ENCODE measurements at regions not wholly inside any gene's neighbourhood (a gene's known extent, or its start where the extent isn't known, plus 50 kb on each side); places are given as distances from the start of the nearest gene placed in this dataset.

DNA sequence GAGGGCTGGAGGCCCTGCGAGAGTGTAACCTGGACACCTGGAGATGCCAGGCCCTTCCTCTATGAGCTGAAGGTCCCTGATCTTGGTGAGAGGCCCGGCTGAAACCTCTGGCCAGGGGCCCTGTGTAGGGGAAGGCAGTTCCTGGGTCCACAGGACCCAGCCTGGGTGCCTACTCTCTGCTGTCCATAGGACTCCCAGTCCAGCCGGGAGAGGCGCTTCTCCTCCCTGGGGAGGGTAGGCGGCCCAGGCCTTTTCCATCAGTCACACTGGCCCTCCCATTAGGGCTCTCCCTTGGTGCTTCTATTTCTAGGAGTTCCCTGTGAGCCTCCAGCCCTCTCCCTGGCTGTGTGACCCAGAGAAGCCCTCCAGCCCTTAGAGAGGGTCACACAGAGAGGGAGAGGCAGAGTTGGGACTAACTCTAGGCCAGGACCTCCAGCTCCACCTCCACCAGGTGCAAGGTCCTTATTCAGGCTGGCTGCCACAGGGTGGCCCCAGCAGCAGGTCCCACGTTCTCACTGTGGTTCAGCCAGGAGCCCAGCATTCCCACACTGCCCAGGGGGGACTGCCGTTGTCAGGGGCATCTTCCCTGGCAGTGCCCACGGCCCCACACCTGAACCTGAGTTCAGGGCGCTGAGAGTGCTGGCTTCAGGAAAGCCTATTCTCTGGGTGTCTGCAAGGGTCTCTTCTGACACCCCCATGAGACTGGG lies 146.8 kb downstream of the SMAD6 start:
- no peak for DNase-seq (ENCODE audit: low read depth)

DNA sequence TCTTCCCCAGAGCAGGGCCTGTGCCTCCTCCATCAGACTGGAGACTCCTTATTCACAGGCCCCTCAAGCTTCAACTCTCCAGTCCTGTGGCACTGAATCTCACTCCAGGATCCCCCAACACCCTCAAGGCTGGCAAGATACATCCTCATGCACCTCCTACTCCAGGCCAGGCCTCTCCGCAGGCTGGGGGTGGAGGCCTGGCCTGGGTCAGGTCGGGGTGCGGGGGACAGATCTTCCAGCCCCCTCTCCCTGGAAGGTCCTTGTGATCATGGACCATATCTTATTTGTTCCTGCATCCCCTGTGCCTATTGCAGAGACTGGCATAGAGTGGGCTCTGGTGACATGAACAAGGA lies 147.3 kb downstream of the SMAD6 start:
- DNase-seq (ENCODE audit: low read depth): no peak

DNA sequence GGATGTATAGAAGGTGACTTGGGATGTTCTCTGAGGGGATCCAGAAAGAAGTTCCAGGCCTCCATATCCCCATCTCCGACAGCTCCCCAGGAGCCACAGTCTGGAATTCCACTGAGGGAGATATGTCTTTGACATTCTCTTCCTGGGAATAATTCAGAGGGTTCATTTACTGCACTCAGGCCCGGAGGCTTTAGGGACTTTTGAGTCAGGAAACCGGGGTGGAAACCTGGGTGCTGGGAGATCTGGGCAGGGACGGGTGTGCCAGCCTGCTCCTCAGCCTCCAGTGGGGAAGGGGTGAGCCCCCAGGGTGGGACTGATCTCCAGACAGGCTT lies 147.7 kb downstream of the SMAD6 start:
- no peak for DNase-seq (ENCODE audit: low read depth)

DNA sequence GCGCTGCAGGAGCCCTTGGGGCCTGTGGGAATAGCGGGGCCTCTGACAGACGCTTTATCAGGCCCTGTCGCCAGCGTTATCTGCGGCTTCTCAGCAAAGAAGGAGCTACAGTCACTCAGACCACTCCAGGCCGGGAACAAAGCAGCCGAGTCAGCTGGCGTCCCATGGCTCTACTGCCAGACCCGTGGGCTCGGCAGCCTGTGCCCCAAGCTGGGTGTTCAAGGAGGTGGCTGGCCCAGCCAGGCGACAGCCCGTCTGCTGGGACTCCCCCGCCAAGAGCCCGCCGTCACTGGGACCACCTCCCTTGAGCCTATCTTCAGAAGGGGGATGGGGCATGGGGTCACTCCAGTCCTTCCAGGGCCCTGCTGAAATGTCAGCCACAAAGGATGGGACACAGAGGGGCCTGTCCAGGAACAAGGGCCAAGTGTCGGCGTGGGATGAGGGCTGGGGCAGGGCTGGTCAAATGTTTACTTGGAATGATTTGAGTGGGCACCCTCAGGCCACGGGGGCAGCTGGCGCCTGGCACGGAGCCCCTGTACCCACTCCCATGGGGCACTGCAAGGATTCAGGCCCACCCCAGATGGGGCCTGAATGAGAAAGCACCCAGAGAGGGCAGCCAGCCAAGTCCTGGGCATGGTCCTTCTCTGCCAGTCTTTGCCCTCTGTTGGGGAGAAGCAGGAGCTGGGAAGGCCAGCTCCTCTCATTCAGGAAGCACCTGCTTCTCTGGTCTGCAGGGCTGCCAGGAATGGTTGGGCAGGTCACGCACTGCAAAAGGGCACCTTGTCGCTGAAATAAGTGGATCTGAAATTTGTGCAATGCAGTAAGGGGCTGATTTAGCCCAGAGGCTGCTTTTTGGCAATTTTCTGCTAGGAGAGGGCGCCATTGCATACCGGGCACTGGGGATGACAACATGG lies 148.3 kb downstream of the SMAD6 start:
- DNase-seq (ENCODE audit: low read depth): peak; percentile 47

DNA sequence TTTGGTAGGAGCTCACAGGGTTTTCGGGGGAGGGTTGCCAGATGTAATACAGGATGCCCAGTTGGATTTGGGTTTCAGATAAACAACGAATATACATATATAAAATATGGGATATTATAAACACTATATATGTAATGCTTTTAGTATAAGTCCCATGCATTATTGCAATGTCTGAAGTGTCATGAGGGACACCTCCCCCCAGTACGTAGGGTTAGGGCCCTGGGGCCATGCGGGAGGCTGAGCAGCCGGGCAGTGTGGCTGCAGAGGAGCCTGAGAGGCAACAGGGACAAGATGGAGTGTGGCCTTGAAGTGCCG lies 148.9 kb downstream of the SMAD6 start:
- DNase-seq (ENCODE audit: low read depth): no peak

DNA sequence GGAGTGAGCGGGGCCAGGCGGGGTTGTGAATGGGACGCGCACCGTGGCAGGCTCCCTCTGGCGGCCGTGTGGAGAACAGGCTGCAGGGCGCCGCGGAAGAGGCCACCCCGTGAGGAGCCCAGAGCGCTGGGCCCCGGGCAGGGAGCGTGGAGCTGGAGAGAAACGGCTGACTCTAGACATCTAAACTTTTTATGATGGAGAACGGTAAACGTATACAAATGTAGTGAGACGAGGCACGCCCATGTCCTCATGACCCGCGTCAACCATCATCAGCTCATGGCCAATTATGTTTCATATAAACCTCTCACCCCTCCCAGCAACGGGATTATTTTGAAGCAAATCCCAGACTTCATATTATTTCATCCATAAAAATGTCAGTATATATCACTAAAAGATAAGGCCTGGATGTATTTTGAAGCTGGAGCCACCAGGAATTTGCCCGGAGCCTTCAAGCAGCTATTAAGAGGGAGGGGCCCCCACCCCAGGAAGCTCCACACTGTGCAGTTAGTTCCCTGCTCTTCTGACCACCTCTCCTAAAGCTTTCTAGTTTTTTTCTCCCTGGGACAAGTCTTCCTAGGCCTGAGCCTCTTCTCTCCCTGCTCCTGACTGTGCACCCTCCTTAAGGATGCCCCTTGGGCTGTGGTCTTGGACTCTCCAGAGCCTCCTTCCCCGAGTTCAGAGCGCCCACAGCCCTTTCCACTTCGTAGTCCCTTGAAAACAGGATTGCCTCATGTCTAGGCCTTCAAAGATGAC lies 149.5 kb downstream of the SMAD6 start:
- peak; percentile 80 for DNase-seq (ENCODE audit: low read depth)

DNA sequence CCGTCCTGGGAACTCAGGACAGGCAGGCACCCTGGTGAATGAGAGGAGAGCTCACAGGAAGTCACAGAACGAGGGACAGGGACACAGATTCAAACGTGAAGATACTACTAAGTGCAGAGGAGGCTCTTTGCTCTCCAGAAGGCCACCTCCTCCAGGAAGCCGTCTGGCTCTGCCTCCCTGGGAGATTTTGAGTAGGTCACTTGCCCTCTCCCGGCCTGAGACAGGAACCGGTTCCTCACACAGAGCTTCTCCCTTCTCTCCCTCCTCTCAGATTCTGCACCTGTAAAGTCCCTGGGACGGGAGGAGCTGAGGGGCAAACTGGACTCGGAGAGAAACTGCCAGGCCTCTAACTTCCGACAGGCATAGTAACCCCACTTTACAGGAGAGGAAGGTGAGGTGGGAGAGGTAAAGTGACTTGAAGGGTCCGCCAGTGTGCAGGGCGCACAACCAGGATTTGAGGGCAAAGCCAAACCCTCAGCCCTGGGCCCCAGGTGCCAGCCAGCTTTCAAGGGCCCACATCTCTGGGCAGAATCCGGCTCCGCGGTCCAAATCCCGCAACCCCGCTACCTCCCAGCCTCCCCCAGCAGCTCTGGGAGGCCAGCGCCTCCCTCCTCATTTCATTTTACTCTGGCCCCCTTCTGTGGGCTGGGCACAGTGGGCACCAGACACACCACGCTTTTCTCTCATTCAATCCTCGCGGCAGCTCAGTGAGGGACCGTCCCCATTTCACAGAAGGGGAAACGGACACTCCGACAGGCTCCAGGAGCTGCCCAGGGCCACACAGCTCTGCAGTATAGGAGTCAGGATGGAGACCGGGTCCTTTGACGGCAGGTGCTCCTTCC lies 150.2 kb downstream of the SMAD6 start:
- no peak for DNase-seq (ENCODE audit: low read depth)

DNA sequence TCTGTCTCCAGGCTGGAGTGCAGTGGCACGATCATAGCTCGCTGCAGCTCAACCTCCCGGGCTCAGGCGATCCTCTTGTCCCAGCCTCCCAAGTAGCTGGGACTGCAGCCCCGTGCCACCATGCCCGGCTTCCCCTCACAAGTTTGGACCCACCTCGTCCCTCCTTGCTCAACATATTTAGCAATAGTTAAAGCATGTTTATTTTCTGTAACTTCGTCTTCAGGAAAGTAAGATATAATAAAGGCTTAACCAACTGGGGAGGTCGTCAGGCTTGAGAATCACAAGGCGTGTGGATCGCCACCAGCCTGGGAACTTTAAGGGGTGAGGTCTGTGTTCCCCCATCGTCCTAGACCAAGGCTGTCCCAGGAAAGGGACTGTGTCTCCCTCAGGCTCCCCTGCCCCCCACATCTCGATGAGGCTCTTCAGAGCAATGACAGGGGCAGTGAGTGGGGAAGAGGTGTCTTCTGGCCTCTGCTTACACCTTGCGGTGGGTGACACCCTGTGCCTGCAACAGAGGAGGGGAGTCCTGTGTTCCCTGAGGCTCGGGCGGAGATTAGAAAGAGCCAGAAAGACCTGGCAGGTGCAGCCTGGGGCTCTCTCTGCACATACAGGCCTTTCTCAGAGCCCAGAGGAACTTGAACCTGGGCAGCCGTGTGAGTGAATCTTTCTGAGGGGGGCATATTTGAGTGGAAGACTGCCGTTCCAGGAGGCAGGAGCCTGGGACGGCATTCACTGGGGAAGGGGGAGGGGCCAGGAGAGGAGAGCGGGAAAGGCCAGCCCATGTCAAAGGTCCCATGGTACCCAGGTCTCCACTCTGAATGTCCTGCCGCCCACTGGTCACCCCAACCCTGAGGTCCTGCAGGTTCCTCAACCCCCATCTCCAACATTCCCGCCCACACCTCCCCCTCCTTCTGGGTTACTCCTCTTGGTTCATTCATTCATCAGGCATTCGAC lies 152.3 kb downstream of the SMAD6 start:
- DNase-seq (ENCODE audit: low read depth): no peak

DNA sequence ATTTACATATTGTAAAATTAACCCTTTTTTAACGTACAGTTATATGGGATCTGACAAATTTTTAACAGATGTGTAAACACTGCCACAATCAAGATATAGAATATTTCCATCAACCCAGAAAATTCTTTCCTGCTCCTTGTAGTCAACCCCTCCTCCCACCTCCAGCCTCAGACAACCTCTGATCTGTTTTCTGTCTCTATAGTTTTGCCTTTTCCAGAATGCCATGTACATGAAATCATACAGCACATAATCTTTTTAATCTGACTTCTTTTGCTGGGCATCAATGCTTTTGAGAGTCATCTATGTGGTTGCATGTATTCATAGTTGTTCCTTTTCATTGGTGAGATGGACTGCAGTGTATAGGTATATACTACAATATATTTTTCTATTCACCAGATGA lies 153.0 kb downstream of the SMAD6 start:
- DNase-seq (ENCODE audit: low read depth): no peak

DNA sequence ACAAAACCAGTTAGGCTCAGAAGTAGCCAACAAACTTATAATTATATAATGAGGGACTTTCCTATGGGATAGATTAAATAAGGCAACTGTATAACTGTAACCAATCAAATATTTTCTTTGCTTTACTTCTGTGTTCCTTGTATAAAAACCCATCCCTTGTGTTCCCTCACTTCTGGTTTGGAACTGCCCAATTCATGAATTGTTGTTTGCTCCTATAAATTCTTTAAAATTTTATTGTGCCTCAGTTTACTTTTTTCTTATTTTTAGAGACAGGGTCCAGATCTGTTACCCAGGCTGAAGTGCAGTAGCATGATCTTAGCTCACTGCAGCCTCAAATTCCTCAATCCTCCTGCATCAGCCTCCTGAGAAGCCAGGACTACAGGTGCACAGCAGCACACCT lies 155.7 kb downstream of the SMAD6 start:
- DNase-seq (ENCODE audit: low read depth): no peak

DNA sequence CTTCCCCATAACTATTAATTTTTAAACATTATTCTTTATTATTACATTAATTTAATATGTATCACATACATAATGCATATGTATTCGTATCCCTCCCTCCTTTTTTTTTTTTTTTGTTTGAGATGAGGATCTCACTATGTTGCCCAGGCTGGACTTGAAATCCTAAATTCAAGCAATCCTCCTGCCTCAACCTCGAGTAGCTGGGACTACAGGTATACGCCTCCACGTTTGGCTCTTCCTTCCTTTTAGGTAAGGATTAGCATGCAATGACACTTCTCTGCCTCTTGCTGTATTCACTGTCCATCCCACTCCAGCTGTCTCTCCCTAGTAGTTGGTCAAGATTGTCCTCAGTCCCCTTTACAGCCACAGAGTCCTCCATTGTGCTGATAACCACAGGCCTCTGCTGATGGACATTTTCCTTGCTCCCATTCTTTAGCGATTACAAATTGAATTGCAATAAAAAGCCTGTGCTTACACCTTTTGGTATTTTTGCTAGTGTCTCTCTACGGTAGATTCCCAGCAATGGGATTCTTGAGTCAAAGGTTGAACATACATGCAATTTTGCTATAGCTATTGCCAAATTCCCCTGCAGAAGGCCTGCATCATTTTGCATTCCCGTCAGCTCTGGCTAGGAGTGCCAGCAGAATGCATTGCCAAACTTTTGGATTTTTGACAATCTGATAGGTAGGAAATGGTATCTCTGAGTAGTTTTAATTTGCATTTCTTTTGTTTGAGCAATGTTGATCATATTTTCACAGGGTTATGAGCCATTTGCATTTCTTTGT lies 156.6 kb downstream of the SMAD6 start:
- DNase-seq (ENCODE audit: low read depth): no peak

DNA sequence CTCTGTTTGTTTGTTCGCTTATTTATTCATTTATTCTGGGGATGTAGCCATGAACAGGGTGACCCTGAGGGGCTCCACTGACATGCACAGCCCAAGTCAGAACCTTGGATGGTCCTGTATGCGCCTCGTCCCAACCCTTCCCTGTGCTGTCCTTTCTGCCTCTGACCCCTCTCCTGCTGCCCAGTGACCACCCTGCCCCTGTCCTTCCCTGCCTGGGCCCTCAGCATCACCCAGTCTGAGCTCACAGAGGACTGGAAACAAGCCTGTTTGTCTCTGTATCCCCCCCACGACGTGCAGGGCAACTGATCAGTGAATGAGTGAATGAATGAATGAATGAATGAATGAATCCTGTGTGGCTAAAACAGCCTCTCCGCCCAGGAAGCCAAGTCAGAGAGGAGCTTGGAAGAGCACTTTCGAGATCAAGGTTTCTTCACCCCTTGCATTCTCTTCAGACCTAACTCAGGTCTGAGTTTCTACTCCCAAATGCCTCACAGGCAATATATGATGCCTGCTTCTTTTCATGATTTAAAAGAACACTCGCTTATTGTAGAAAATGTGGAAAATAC lies 157.7 kb downstream of the SMAD6 start:
- no peak for DNase-seq (ENCODE audit: low read depth)

DNA sequence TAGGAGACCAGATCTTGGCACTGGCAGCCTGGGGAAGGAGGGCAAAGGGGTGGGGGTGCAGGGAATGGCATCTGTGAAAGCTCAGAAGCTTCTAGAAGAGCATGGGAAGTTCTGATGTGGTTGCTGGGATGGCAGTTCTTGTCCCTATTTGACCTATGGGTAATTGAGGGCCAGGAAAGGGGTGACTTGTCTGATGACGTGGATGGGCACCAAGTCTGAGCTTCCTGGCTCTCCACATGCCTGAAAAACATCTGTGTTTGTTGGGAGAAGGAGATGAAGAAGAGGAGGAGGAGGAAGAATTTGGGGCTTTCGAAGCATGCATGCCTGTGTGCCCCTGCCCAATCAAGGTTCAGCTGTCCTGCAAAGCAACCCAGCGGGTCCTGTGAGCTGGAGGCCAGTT lies 158.8 kb downstream of the SMAD6 start:
- DNase-seq (ENCODE audit: low read depth): no peak

DNA sequence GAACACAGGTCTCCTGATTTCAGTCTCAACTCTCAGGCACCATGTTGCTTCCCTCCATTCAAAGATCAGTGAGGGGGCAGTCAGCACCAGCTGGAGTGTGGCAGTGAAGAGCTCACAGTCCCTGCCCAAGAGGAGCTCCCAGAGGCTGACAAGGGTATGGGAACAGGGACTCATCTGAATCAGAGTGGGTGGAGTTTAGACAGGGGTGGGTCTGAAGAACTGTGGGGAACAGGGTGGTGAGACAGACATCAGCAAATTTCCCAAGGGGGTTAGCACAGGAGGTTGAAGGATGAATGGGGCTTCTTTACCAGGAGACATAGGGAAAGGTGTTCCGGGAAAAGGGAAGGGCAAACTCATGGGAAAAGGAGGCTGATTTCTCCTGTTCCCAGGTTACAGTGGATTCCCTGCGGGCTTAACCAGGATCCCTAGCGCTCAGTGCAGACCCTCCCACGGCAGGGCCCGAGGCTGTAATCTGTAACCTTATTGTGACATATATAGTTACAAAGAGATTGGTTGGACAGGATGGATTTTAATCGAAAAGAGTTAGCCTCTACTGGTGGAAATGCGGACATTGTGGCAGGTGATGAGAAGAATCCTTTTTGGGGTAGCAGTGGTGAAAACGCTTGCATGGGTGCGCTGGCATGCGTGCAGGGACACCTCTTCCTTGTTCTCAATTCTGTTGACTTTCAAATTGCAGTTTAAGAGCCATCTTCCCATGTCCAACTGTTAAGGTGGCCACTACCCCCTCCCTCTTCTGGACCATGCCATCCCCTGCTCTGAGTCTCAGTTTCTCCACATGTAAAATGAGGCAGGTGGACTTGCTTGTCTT lies 160.3 kb downstream of the SMAD6 start:
- no peak for DNase-seq (ENCODE audit: low read depth)

DNA sequence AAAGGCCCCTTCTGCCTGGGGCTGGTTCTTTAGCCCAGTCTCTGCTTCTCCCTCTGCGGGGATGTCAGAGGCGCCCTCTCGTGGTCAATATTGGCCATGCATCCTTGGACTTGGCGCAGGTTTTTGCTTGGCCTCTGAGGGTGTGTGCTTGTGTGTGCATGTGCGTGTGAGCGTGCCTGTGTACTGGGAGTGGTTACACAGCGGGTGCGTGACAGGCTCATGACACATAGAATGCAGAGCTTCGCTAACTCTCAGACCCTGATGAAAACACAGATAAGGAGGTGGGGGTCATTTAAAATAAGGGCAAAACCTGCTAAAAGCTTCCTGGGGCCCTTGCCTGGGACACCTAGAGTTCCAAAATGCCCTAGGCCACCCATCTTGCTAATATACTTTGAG lies 160.9 kb downstream of the SMAD6 start:
- peak; percentile 74 for DNase-seq (ENCODE audit: low read depth)

DNA sequence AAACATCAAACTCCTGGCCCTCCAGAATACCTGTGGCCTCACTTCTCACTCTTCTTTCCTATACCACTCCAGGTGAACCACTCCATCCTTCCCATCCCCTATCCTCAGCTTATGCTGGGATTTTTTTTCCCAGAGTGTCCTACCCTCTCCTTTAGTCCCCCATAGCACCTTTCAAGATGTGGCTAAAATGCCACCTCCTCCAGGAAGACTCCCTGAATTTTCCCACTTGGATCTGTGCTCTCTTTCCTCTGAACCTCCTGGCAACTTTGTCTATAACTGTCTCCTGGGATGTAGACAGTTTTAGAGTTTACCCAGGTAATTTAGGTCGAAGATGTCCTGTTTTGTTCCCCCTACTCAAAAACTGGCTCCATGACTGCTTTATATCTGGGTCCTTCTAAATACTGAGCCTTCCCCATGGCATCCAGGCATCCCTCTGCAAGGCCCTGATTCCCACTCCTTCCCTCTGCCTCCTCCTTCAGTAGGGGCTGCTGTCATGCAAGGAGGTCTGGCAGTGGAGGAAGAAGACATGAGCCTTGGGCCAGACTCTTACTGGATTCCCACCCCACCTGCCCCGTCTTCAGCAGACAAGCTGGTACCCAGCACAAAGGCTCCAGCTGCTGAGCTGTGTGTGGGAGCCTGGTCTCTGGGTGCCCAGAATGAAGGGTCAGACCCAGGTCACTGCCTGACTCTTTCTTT lies 161.5 kb downstream of the SMAD6 start:
- DNase-seq (ENCODE audit: low read depth): no peak

DNA sequence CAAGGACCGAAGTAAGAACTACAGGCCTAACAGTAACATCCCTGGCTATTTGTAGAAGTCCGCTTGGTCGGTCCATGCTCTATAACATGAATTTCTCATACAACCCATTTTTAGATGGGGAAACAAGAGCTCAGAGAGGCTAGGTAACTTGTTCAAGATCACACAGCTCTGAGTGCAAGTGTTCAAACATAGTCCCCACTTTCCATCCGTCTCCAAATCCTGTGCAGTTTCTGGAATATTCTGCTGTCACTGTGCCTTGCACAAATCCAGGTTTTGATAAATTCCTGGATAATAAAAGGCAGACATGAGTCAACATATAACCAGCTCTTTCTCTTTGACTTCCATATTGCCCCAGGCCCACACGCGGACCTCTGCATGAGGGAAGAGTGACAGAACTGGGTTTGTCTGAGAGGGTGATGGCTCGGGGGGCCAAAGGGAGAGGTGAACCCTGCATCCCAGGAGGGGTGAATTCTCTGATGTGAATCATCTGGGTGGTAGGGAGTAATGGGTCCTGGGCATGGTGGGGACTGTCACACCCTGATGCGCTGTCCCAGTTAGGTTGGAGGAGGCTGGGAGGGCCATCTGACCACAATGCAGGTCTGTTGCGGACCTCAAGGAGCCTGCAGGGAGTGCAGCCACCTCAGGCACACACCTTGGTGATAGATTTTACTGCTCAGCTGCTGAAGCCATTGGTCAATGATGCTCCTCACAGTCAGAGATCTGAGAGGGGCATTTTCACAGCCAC lies 162.2 kb downstream of the SMAD6 start:
- no peak for DNase-seq (ENCODE audit: low read depth)

DNA sequence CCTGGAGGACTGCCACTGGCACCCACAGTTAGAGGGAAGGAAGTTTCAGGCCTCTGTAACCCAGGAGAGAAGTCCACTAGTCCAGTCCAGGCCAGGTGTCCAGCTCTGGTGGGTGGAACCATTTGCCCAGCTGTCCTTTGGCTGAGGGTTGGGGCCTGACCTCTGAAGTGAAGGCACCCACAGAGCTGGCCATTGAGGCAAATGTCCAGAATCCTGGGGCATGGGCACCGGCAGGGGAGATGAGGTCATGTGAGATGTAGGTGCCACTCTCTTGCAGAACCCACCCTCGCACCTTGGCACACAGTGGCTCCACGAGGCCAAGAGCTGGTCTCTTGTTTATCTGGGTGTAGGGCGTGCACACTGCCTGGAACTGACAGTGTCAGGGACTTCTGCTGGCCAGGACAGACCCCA lies 162.8 kb downstream of the SMAD6 start:
- no peak for DNase-seq (ENCODE audit: low read depth)

Data from fibroblast of gingiva (primary cell).